ENCODE measurements at regions not wholly inside any gene's neighbourhood (a gene's known extent, or its start where the extent isn't known, plus 50 kb on each side); places are given as distances from the start of the nearest gene placed in this dataset.

- no peak for DNase-seq (ENCODE audit: low read depth in 2 of 2)
Measured at GRCh38 chr2:207257251-207258250, 91.8 kb upstream of the KLF7 start.

- DNase-seq (ENCODE audit: low read depth in 2 of 2), result peak in 1 of 2 donors; percentile 46
Measured at GRCh38 chr2:207258263-207258991, 92.7 kb upstream of the KLF7 start.

- peak in 1 of 2 donors; percentile 4 for DNase-seq (ENCODE audit: low read depth in 2 of 2)
Measured at GRCh38 chr2:207260021-207260420, 94.3 kb upstream of the KLF7 start.

GRCh38 chr2:207260947-207261346 lies 95.2 kb upstream of the KLF7 start:
- DNase-seq (ENCODE audit: low read depth in 2 of 2), result no peak

GRCh38 chr2:207264310-207264709 lies 98.6 kb upstream of the KLF7 start:
- no peak for DNase-seq (ENCODE audit: low read depth in 2 of 2)

- no peak for DNase-seq (ENCODE audit: low read depth in 2 of 2)
Measured at GRCh38 chr2:207265332-207265731, 99.6 kb upstream of the KLF7 start.

- DNase-seq (ENCODE audit: low read depth in 2 of 2), result peak in 1 of 2 donors; percentile 32
Measured at GRCh38 chr2:207265869-207266268, 100.1 kb upstream of the KLF7 start.

GRCh38 chr2:207266648-207267047 lies 100.9 kb upstream of the KLF7 start:
- DNase-seq (ENCODE audit: low read depth in 2 of 2), result no peak

- DNase-seq (ENCODE audit: low read depth in 2 of 2), result no peak
Measured at GRCh38 chr2:207269038-207269437, 103.3 kb upstream of the KLF7 start.

- peak; percentile 92 to 95 for DNase-seq (ENCODE audit: low read depth in 2 of 2)
Measured at GRCh38 chr2:207274530-207275189, 108.9 kb upstream of the KLF7 start.

GRCh38 chr2:207275779-207276178 lies 110.0 kb upstream of the KLF7 start:
- no peak for DNase-seq (ENCODE audit: low read depth in 2 of 2)

- DNase-seq (ENCODE audit: low read depth in 2 of 2), result no peak
Measured at GRCh38 chr2:207276248-207276647, 110.5 kb upstream of the KLF7 start.

GRCh38 chr2:207276858-207277257 lies 111.1 kb upstream of the KLF7 start:
- DNase-seq (ENCODE audit: low read depth in 2 of 2), result no peak

- DNase-seq (ENCODE audit: low read depth in 2 of 2), result no peak
Measured at GRCh38 chr2:207279520-207279919, 113.8 kb upstream of the KLF7 start.

GRCh38 chr2:207281436-207281835 lies 115.7 kb upstream of the KLF7 start:
- DNase-seq (ENCODE audit: low read depth in 2 of 2), result no peak

- DNase-seq (ENCODE audit: low read depth in 2 of 2), result peak; percentile 29 to 50
Measured at GRCh38 chr2:207282916-207283315, 117.2 kb upstream of the KLF7 start.

GRCh38 chr2:207283356-207283755 lies 117.6 kb upstream of the KLF7 start:
- DNase-seq (ENCODE audit: low read depth in 2 of 2), result peak in 1 of 2 donors; percentile 71

- DNase-seq (ENCODE audit: low read depth in 2 of 2), result no peak
Measured at GRCh38 chr2:207284556-207285472, 119.1 kb upstream of the KLF7 start.

- DNase-seq (ENCODE audit: low read depth in 2 of 2), result peak in 1 of 2 donors; percentile 7
Measured at GRCh38 chr2:207285473-207285815, 119.7 kb upstream of the KLF7 start.

- no peak for DNase-seq (ENCODE audit: low read depth in 2 of 2)
Measured at GRCh38 chr2:207286106-207286505, 120.4 kb upstream of the KLF7 start.

- DNase-seq (ENCODE audit: low read depth in 2 of 2), result peak in 1 of 2 donors; percentile 36
Measured at GRCh38 chr2:207288628-207289027, 122.9 kb upstream of the KLF7 start.

Data from dermis microvascular lymphatic vessel endothelial cell (primary cell).